ENCODE measurements at regions not wholly inside any gene's neighbourhood (a gene's known extent, or its start where the extent isn't known, plus 50 kb on each side); places are given as distances from the start of the nearest gene placed in this dataset.

- no peak for DNase-seq (ENCODE audit: insufficient read length)
- TF ChIP-seq TAF1 (IDR thresholded peaks at IDR 0.05; ENCODE audit: borderline replicate concordance, low read depth, low read length) (no peak), POLR2A (IDR thresholded peaks at IDR 0.05; ENCODE audit: low read depth, low read length) (no peak), POLR2AphosphoS5 (IDR thresholded peaks at IDR 0.05; ENCODE audit: low read depth, low read length) (no peak)
- FAIRE-seq = no peak
Measured at GRCh38 chr1:112255080-112255479, 140.9 kb upstream of the CTTNBP2NL start.

GRCh38 chr1:112256411-112256810 lies 139.6 kb upstream of the CTTNBP2NL start:
- TF ChIP-seq POLR2A (IDR thresholded peaks at IDR 0.05; ENCODE audit: low read depth, low read length) = no peak
- TF ChIP-seq POLR2AphosphoS5 (IDR thresholded peaks at IDR 0.05; ENCODE audit: low read depth, low read length) = no peak
- TF ChIP-seq TAF1 (IDR thresholded peaks at IDR 0.05; ENCODE audit: borderline replicate concordance, low read depth, low read length) = no peak
- no peak for DNase-seq (ENCODE audit: insufficient read length)
- no peak for FAIRE-seq

DNA sequence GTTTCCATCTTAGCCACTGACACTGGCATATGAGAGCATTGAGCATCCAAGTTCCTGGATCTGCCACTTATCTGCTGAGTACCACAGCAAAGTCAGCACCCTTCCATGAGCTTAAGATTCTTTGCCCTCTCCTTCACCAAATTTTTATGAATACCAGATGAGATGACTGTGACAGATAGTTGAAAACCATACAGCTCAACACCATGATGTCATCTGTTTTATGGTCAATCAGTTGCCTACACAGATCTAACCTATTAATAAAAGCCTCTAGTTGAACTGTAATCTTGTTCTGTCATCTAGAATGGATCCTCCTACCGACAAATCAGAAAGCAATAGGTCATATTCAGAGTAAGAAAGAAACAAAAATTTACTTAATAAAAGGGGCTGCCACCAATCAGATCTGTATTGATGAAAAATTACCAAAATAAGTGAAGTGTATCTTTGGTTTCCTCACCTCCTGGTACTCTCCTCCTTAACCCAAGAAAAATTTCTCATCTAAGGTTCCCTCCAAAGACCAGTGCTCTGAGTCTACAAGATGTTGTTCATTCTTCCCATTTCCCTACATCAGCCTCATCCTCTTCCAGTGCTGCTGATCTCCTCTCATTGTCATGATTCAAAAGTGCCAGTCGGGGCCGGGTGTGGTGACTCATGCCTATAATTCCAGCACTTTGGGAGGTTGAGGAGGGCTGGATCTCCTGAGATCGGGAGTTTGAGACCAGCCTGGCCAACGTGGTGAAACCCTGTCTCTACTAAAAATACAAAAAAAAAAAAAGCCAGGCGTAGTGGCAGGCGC lies 138.8 kb upstream of the CTTNBP2NL start:
- FAIRE-seq = no peak
- TF ChIP-seq POLR2AphosphoS5 (IDR thresholded peaks at IDR 0.05; ENCODE audit: low read depth, low read length) (no peak), POLR2A (IDR thresholded peaks at IDR 0.05; ENCODE audit: low read depth, low read length) (no peak), TAF1 (IDR thresholded peaks at IDR 0.05; ENCODE audit: borderline replicate concordance, low read depth, low read length) (no peak)
- DNase-seq (ENCODE audit: insufficient read length) = no peak

- TF ChIP-seq POLR2AphosphoS5 (IDR thresholded peaks at IDR 0.05; ENCODE audit: low read depth, low read length) (no peak), POLR2A (IDR thresholded peaks at IDR 0.05; ENCODE audit: low read depth, low read length) (no peak), TAF1 (IDR thresholded peaks at IDR 0.05; ENCODE audit: borderline replicate concordance, low read depth, low read length) (no peak)
- FAIRE-seq = no peak
- DNase-seq (ENCODE audit: insufficient read length) = no peak
Measured at GRCh38 chr1:112260699-112261098, 135.3 kb upstream of the CTTNBP2NL start.

DNA sequence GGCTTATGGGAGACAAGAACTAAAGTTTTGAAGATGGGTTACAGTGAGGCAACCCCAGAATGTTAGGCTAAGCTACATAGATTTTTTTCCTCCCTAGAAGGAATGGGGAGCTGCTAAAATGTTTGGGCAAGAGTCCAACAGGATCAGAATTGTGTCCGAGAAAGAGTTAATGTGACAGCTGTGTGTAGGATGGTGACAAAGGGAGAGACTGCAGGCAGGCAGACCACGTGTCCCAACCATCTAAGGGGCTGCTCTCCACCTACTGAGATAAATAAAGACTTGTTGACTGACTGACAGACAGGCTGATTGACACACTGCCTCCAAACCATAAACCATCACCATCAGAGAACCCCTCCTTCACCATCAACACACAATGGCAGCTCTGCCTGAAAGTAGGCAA lies 133.7 kb upstream of the CTTNBP2NL start:
- no peak for DNase-seq (ENCODE audit: insufficient read length)
- FAIRE-seq = no peak
- no peak for TF ChIP-seq POLR2A (IDR thresholded peaks at IDR 0.05; ENCODE audit: low read depth, low read length)
- TF ChIP-seq POLR2AphosphoS5 (IDR thresholded peaks at IDR 0.05; ENCODE audit: low read depth, low read length) = no peak
- no peak for TF ChIP-seq TAF1 (IDR thresholded peaks at IDR 0.05; ENCODE audit: borderline replicate concordance, low read depth, low read length)

GRCh38 chr1:112263042-112263441 lies 133.0 kb upstream of the CTTNBP2NL start:
- no peak for DNase-seq (ENCODE audit: insufficient read length)
- no peak for TF ChIP-seq POLR2A (IDR thresholded peaks at IDR 0.05; ENCODE audit: low read depth, low read length)
- FAIRE-seq = no peak

- DNase-seq (ENCODE audit: insufficient read length) = no peak
- TF ChIP-seq POLR2A (IDR thresholded peaks at IDR 0.05; ENCODE audit: low read depth, low read length) (no peak), TAF1 (IDR thresholded peaks at IDR 0.05; ENCODE audit: borderline replicate concordance, low read depth, low read length) (no peak)
- FAIRE-seq = no peak
Measured at GRCh38 chr1:112263453-112263852, 132.6 kb upstream of the CTTNBP2NL start.

DNA sequence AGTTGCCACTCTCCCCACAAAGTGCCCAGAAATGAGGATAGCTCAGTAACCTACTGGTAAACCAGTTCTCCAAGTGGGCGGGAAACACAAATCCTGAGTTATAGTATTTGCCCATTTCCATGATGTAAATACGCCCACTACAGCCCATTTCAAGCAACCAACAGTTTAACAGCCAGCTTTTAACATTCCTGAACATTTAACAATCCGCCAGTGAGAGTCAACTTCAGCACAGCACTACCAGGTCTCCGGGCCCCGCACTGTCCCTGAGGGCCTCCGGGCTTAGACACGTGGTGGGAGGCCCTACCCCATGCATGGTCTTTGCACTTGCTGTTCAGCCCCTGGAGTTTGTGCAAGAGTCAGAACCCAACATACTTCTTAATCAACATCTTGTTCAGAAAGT lies 132.0 kb upstream of the CTTNBP2NL start:
- no peak for TF ChIP-seq POLR2AphosphoS5 (IDR thresholded peaks at IDR 0.05; ENCODE audit: low read depth, low read length)
- TF ChIP-seq TAF1 (IDR thresholded peaks at IDR 0.05; ENCODE audit: borderline replicate concordance, low read depth, low read length) = no peak
- TF ChIP-seq POLR2A (IDR thresholded peaks at IDR 0.05; ENCODE audit: low read depth, low read length) = no peak
- FAIRE-seq (no peak), DNase-seq (ENCODE audit: insufficient read length) (no peak)

DNA sequence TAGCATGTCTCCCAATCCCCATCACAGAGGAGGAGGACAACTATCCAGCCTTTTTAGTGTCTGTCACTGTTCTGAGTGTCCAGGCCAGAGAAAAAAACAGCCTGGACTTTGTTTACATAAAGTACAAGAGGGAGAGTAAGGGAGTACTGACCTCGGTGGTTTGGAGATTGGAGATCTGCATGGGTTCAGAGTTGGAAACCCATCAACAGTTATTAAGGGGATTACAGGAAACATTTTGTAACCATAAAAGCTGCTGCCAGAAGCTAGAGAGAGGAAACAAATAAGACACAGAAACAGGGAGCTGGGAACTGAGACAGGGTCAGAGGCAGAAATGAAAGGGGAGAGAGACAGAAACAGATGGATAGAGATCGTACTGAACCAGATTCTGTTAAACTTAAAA lies 131.5 kb upstream of the CTTNBP2NL start:
- FAIRE-seq = no peak
- no peak for DNase-seq (ENCODE audit: insufficient read length)
- TF ChIP-seq POLR2A (IDR thresholded peaks at IDR 0.05; ENCODE audit: low read depth, low read length) (no peak), TAF1 (IDR thresholded peaks at IDR 0.05; ENCODE audit: borderline replicate concordance, low read depth, low read length) (no peak), POLR2AphosphoS5 (IDR thresholded peaks at IDR 0.05; ENCODE audit: low read depth, low read length) (no peak)

DNA sequence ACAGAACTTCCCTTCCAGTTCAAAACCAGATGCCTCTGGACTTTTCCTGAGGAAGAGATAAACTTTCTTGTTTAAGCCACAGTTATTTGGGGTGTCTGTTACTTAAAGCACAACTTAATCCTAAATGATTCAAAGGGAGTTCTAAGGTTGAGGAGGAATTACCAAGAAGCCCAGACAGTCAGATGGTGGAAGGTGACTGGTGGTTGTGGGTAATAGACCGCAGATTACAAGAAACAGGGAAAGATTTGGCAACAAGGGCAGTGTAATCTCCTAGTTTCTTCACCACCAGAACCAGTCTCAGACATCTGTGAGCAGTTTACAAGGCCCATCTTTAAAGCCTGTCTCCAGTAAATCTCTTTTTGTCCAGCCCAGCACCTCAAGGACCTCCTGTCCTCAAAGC lies 130.1 kb upstream of the CTTNBP2NL start:
- FAIRE-seq (no peak), DNase-seq (ENCODE audit: insufficient read length) (no peak)
- TF ChIP-seq TAF1 (IDR thresholded peaks at IDR 0.05; ENCODE audit: borderline replicate concordance, low read depth, low read length) (no peak), POLR2AphosphoS5 (IDR thresholded peaks at IDR 0.05; ENCODE audit: low read depth, low read length) (no peak)

- FAIRE-seq = no peak
- no peak for TF ChIP-seq POLR2A (IDR thresholded peaks at IDR 0.05; ENCODE audit: low read depth, low read length)
- TF ChIP-seq POLR2AphosphoS5 (IDR thresholded peaks at IDR 0.05; ENCODE audit: low read depth, low read length) = no peak
- no peak for TF ChIP-seq TAF1 (IDR thresholded peaks at IDR 0.05; ENCODE audit: borderline replicate concordance, low read depth, low read length)
- DNase-seq (ENCODE audit: insufficient read length) = no peak
Measured at GRCh38 chr1:112267206-112267605, 128.8 kb upstream of the CTTNBP2NL start.

DNA sequence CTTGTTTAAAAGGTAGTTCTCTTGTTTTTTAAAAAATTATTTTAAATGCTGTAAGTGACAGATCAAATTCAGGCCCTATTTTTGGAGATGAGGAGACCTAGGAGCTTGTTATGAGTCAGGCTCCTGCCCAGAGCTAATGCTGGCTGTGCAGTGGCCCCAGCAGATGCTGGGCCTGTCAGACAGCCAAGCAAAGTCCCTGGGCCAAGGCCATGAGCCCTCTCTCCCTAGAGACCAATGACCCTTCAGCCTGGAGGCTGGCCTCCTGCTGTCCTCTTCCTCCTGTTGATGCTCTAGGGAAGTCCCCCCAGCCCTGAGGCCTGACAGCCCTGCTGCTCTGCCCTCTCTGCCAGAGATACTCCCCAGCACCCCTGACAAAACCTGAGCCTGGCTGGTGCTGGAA lies 128.1 kb upstream of the CTTNBP2NL start:
- TF ChIP-seq POLR2AphosphoS5 (IDR thresholded peaks at IDR 0.05; ENCODE audit: low read depth, low read length) (no peak), TAF1 (IDR thresholded peaks at IDR 0.05; ENCODE audit: borderline replicate concordance, low read depth, low read length) (no peak), POLR2A (IDR thresholded peaks at IDR 0.05; ENCODE audit: low read depth, low read length) (no peak)
- DNase-seq (ENCODE audit: insufficient read length) = no peak
- FAIRE-seq = no peak

- no peak for DNase-seq (ENCODE audit: insufficient read length)
- TF ChIP-seq POLR2AphosphoS5 (IDR thresholded peaks at IDR 0.05; ENCODE audit: low read depth, low read length) = no peak
- TF ChIP-seq POLR2A (IDR thresholded peaks at IDR 0.05; ENCODE audit: low read depth, low read length) = no peak
- TF ChIP-seq TAF1 (IDR thresholded peaks at IDR 0.05; ENCODE audit: borderline replicate concordance, low read depth, low read length) = no peak
- FAIRE-seq = no peak
Measured at GRCh38 chr1:112268408-112268807, 127.6 kb upstream of the CTTNBP2NL start.
